ENCODE measurements at regions not wholly inside any gene's neighbourhood (a gene's known extent, or its start where the extent isn't known, plus 50 kb on each side); places are given as distances from the start of the nearest gene placed in this dataset.

DNA sequence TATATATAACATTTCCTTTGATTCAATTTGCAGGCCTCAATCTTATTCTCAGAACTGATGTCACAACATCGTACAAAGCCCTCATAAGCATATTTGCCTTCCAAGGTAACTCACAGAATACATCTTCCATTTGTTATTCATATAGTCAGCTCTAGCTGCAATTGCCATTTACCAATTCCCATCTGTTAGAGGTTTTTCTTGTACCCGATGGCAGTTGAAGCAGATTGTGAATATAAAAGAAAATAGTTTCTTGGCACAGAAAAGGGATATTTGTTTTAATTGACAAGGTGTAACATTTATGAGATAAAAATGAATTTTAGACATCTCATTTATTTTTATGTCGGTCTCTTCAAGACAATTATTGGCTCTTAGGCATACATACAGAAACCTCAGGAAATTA lies 311.3 kb downstream of the TRIML1 start:
- intact Hi-C loops (cut with DNase I; ENCODE audit: low total_unique reads): no loop called here
- TF ChIP-seq, protein P1, sequence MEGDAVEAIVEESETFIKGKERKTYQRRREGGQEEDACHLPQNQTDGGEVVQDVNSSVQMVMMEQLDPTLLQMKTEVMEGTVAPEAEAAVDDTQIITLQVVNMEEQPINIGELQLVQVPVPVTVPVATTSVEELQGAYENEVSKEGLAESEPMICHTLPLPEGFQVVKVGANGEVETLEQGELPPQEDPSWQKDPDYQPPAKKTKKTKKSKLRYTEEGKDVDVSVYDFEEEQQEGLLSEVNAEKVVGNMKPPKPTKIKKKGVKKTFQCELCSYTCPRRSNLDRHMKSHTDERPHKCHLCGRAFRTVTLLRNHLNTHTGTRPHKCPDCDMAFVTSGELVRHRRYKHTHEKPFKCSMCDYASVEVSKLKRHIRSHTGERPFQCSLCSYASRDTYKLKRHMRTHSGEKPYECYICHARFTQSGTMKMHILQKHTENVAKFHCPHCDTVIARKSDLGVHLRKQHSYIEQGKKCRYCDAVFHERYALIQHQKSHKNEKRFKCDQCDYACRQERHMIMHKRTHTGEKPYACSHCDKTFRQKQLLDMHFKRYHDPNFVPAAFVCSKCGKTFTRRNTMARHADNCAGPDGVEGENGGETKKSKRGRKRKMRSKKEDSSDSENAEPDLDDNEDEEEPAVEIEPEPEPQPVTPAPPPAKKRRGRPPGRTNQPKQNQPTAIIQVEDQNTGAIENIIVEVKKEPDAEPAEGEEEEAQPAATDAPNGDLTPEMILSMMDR (IDR thresholded peaks at IDR 0.05): no peak

DNA sequence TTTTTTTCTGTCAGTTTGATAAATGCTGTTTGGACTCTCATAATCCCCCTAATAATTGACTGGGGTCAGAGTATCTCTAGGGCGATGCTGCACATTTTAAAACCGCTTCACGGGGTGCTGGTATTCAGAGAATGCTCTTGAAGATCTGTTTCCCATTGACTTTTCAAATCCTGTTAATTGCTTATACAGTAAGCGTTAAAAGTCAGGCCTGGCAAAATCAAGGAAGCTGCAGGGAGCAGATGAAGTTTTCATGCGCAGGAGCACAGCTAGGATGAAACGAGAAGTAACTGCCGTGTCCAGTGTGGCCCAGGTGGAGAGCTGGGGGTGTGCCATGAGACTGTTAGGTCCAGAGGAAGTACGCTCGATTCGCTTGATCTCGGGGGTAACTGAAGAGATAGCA lies 312.9 kb downstream of the TRIML1 start:
- H3K4me3 ChIP-seq: no peak overlapping the region
- no peak overlapping the region for H3K27ac ChIP-seq
- no peaks in the 10 kb centered on the region for H3K9me3 ChIP-seq
- TF ChIP-seq, protein P1 (IDR thresholded peaks at IDR 0.05): no peak
- no peaks in the 10 kb centered on the region for H3K36me3 ChIP-seq
- H3K4me1 ChIP-seq: no peaks in the 10 kb centered on the region
- intact Hi-C loops (cut with DNase I; ENCODE audit: low total_unique reads): no loop called here
- DNase-seq: no peak
- H3K27me3 ChIP-seq: no peaks in the 10 kb centered on the region

More for the DNA sequence above, 311.3 kb downstream of the TRIML1 start:
- H3K9me3 ChIP-seq: no peaks in the 10 kb centered on the region
- no peaks in the 10 kb centered on the region for H3K36me3 ChIP-seq
- H3K4me1 ChIP-seq: no peaks in the 10 kb centered on the region
- no peak for DNase-seq
- H3K27me3 ChIP-seq: no peaks in the 10 kb centered on the region
- H3K27ac ChIP-seq: no peak overlapping the region
- no peak overlapping the region for H3K4me3 ChIP-seq

DNA sequence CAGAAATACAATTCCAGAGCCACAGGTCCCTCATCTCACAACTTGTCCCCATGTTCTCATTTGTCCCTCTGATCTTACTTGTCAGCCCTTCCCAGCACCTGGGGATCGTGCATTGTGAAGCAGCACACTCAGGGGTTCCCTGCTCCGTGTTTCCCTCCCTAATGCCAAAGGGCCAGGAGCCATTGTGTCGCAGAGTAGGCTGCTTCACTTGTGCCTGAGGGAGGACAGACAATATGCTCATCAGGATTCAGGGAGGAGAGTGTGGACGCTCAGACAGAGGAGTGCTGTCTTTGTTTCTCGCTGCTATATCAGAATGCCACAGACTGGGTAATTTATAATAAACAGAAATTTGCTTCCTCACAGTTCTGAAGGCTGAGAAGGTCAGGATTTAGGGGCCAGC lies 315.3 kb downstream of the TRIML1 start:
- Histone ChIP-seq H3K4me1 (no peaks in the 10 kb centered on the region), H3K27ac (no peak overlapping the region), H3K9me3 (no peaks in the 10 kb centered on the region), H3K4me3 (no peak overlapping the region), H3K27me3 (no peaks in the 10 kb centered on the region), H3K36me3 (no peaks in the 10 kb centered on the region)
- intact Hi-C loops (cut with DNase I; ENCODE audit: low total_unique reads): no loop called here
- TF ChIP-seq, protein P1 (IDR thresholded peaks at IDR 0.05): no peak
- DNase-seq: no peak

DNA sequence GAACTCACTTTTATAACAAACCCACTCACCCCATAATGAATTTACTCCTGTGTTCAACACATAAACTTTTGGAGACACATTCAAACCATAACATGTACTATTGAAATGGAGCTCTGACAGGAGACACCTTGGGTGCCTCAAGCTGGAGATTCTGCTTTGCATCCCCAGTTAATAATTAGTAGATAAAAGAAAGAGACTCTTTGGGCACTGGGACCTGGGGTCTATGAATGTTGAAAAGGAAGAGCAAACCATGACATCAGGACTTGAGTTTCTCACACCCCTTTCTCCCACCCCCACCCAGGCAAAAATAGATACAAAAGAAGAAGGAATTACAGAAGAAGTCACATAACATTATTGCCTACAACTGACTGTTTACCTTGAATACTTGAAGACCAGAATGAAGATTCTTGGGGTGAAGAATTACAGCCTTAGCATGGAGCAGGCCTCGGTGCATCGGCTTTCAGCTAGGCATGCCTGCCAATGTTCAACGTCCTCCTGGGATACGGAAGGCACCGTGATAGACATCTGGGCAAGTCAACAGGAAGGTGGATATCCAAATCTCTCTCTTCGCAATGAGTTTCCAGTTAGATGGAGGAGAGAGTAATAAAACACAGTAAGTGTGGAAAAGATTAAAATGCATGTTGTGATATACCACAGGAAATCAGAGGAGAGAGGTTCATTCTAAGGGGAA lies 316.0 kb downstream of the TRIML1 start:
- H3K4me1 ChIP-seq: no peaks in the 10 kb centered on the region
- H3K27ac ChIP-seq: no peak overlapping the region
- no peak overlapping the region for H3K4me3 ChIP-seq
- no peak for DNase-seq
- TF ChIP-seq, protein P1 (IDR thresholded peaks at IDR 0.05): no peak
- no peaks in the 10 kb centered on the region for H3K36me3 ChIP-seq
- intact Hi-C loops (cut with DNase I; ENCODE audit: low total_unique reads): no loop called here
- no peaks in the 10 kb centered on the region for H3K9me3 ChIP-seq
- no peaks in the 10 kb centered on the region for H3K27me3 ChIP-seq

DNA sequence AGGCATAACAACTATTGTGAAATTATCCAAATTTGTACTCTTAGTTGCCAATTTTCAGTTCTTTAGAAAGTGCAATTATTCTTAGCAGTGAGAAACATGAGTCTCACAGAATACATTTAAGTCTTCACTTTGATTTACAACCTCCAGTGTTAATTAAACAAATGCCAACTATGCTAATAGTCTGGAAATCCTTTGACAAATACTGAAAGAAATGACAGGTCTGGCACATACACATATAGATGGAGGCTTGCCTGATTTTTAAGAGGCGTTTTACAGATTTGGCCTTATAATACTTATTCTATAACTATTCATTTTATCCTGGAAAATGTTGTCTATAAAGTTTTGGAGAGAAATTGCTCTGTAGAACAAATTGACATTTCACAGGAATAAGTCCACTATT lies 320.1 kb downstream of the TRIML1 start:
- DNase-seq: no peak
- intact Hi-C loops (cut with DNase I; ENCODE audit: low total_unique reads): no loop called here
- TF ChIP-seq, protein P1 (IDR thresholded peaks at IDR 0.05): no peak
- Histone ChIP-seq H3K4me3 (no peak overlapping the region), H3K9me3 (no peaks in the 10 kb centered on the region), H3K27me3 (no peaks in the 10 kb centered on the region), H3K4me1 (no peaks in the 10 kb centered on the region), H3K36me3 (no peaks in the 10 kb centered on the region), H3K27ac (no peak overlapping the region)

DNA sequence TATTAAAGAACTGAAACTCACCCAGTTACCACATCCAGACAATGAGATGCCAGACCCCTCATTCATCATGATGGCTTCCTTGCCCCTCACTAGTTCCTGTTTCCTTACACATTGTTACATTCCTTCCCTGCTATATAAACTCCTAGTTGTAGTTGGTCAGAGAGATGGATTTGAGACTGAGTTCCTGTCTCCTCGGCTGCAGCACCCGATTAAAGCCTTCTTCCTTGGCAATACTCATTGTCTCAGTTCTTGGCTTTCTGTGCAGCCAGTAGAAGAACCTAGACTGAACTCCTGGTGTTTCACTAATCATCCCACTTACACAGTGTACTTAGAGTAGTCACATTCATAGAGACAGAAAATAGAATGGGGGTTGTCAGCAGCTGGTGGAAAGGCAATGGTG lies 324.7 kb downstream of the TRIML1 start:
- no peak for DNase-seq
- intact Hi-C loops (cut with DNase I; ENCODE audit: low total_unique reads): no loop called here
- Histone ChIP-seq H3K27me3 (no peaks in the 10 kb centered on the region), H3K36me3 (no peaks in the 10 kb centered on the region), H3K9me3 (no peaks in the 10 kb centered on the region), H3K4me3 (no peak overlapping the region), H3K27ac (no peak overlapping the region), H3K4me1 (no peaks in the 10 kb centered on the region)
- TF ChIP-seq, protein P1 (IDR thresholded peaks at IDR 0.05): no peak
